ENCODE measurements at regions not wholly inside any gene's neighbourhood (a gene's known extent, or its start where the extent isn't known, plus 50 kb on each side); places are given as distances from the start of the nearest gene placed in this dataset.
A peak's percentile ranks its signal among the peaks of the same experiment; 100 is the strongest.

DNA sequence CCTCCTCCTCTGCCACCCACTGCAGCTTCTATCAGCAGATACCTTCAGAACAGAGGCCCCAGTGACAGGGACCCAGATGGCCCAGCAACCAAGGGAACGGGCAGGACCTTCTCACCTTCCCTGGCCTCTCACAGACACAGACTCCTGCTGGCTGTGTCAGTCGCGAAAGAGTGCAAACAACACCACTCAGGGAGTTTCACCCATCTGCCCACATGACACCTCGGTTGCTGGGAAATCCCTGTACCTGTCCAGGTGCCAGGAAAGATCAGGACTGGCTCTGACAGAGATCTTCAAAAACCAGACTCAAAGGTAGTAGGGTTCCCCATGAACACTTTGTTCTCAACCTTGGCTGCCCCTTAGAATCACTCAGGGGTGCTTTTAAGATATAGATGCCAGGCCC, 83.5 kb upstream of the HIVEP3 start:
- no peaks in the 10 kb centered on the region for H3K36me3 ChIP-seq (ENCODE audit: control insufficient read depth in 2 of 3, insufficient read depth in 3 of 3, low read length in 3 of 3)
- no peaks in the 10 kb centered on the region for H3K9me3 Mint-ChIP-seq
- ChIA-PET CTCF (no interaction called here), POLR2A (interaction anchor here (1.0 kb wide), 1 partner anchor 8 kb away, joined by 3 read pairs; no protein-coding TSS in a partner anchor)
- no peak overlapping the region for H3K4me3 Mint-ChIP-seq
- no peak overlapping the region for H3K27ac Mint-ChIP-seq
- H3K36me3 Mint-ChIP-seq: peaks cover 0 to 4% (median 0%) of the 10 kb centered on the region in 5 donors
- ATAC-seq (no peak), DNase-seq (no peak)
- no peak overlapping the region for H3K4me3 ChIP-seq (ENCODE audit: low read length)
- H3K4me1 ChIP-seq (ENCODE audit: control insufficient read depth in 2 of 2, insufficient read depth in 2 of 2, low read length in 2 of 2): no peaks in the 10 kb centered on the region
- no peak overlapping the region for H3K27ac ChIP-seq (ENCODE audit: low read depth, low read length)
- no peaks in the 10 kb centered on the region for H3K9me3 ChIP-seq (ENCODE audit: control insufficient read depth in 2 of 3, low read length in 3 of 3)
- H3K27me3 Mint-ChIP-seq: no peaks in the 10 kb centered on the region
- intact Hi-C loops (cut with micrococcal nuclease): no loop called here
- H3K27me3 ChIP-seq (ENCODE audit: control insufficient read depth in 2 of 2, insufficient read depth in 2 of 2, low read length in 2 of 2): no peaks in the 10 kb centered on the region
- peaks cover 0 to 6% (median under 1%) of the 10 kb centered on the region in 7 donors for H3K4me1 Mint-ChIP-seq

DNA sequence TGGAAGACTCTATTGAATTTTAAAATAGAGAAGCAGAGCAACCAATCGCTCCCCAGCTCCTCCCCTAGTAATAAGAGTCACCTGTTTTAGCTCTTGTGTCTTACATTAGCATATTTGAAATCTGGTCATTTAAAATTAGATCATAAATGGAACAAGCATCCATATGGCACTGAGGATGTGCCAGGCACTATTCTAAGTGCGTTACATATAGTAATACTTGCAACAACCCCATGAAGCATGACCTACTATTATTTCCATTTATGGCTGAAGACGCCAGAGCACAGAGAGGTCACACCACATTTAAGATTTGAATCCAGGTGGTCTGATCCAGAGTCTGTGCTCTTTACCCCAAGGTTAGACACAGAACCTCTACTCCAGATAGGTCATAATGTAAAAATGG, 82.0 kb upstream of the HIVEP3 start:
- Mint-ChIP-seq H3K9me3 (peaks cover 0 to 3% (median 0%) of the 10 kb centered on the region in 11 donors), H3K4me3 (no peak overlapping the region), H3K36me3 (peaks cover 0 to 4% (median 0%) of the 10 kb centered on the region in 5 donors), H3K4me1 (peaks cover 0 to 9% (median 6%) of the 10 kb centered on the region in 7 donors), H3K27ac (no peak overlapping the region), H3K27me3 (no peaks in the 10 kb centered on the region)
- ATAC-seq: no peak
- Histone ChIP-seq H3K36me3 (ENCODE audit: control insufficient read depth in 2 of 3, insufficient read depth in 3 of 3, low read length in 3 of 3) (no peaks in the 10 kb centered on the region), H3K27me3 (ENCODE audit: control insufficient read depth in 2 of 2, insufficient read depth in 2 of 2, low read length in 2 of 2) (no peaks in the 10 kb centered on the region), H3K9me3 (ENCODE audit: control insufficient read depth in 2 of 3, low read length in 3 of 3) (no peaks in the 10 kb centered on the region), H3K27ac (ENCODE audit: low read depth, low read length) (no peak overlapping the region), H3K4me1 (ENCODE audit: control insufficient read depth in 2 of 2, insufficient read depth in 2 of 2, low read length in 2 of 2) (no peaks in the 10 kb centered on the region), H3K4me3 (ENCODE audit: low read length) (no peak overlapping the region)
- ChIA-PET CTCF (no interaction called here), POLR2A (no interaction called here)
- intact Hi-C loops (cut with micrococcal nuclease): no loop called here
- DNase-seq: no peak

DNA sequence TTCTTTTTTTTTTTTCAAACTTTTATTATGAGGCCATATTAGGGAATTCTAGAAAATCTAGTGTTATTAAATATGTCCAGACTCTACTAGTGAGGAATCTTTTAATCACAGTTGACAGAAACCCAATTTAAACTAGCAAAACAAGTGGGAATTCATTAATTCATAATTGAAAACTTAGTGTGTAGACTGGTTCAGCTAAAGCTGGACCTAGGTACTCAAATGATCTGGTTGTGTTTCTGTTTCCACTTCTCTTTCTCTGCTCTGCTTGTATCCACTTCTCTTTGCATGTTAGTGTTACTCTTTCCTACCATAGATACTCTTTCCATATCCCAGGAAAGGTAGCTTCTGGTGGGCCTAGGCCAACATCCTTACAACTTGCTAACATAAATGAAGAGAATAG, 81.2 kb upstream of the HIVEP3 start:
- CTCF ChIA-PET: no interaction called here
- peaks cover 0 to 15% (median 6%) of the 10 kb centered on the region in 7 donors for H3K4me1 Mint-ChIP-seq

DNA sequence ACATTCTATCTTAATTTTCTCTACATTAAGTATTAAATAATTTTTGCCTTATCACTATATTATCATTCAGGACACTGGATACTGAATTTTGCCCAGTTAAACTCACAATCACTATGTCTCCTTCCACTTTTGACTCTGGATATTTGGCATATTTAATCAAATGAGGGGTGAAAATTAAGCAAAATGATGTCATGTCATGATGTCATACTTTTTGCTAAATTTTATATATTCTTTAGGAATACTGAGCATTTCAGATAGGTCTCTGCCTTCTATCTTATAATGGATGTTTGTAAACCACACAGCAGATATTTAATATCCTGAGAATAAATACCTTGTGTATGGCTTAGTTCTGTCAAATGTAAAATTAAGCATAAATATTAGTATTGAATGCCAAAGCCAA, 79.5 kb upstream of the HIVEP3 start:
- Mint-ChIP-seq H3K4me3 (no peak overlapping the region), H3K4me1 (peaks cover 0 to 22% (median 7%) of the 10 kb centered on the region in 7 donors), H3K36me3 (peaks cover 0 to 12% (median 0%) of the 10 kb centered on the region in 5 donors), H3K9me3 (peaks cover 0 to 8% (median 4%) of the 10 kb centered on the region in 11 donors), H3K27me3 (no peaks in the 10 kb centered on the region), H3K27ac (no peak overlapping the region)
- CTCF ChIA-PET: no interaction called here
- Histone ChIP-seq H3K36me3 (ENCODE audit: control insufficient read depth in 2 of 3, insufficient read depth in 3 of 3, low read length in 3 of 3) (no peaks in the 10 kb centered on the region), H3K9me3 (ENCODE audit: control insufficient read depth in 2 of 3, low read length in 3 of 3) (no peaks in the 10 kb centered on the region), H3K4me3 (ENCODE audit: low read length) (no peak overlapping the region), H3K27ac (ENCODE audit: low read depth, low read length) (no peak overlapping the region), H3K4me1 (ENCODE audit: control insufficient read depth in 2 of 2, insufficient read depth in 2 of 2, low read length in 2 of 2) (no peaks in the 10 kb centered on the region), H3K27me3 (ENCODE audit: control insufficient read depth in 2 of 2, insufficient read depth in 2 of 2, low read length in 2 of 2) (no peaks in the 10 kb centered on the region)
- POLR2A ChIA-PET: no interaction called here
- ATAC-seq (no peak), DNase-seq (no peak)
- intact Hi-C loops (cut with micrococcal nuclease): no loop called here

More for the DNA sequence above, 81.2 kb upstream of the HIVEP3 start:
- no peaks in the 10 kb centered on the region for H3K27me3 Mint-ChIP-seq
- H3K27me3 ChIP-seq (ENCODE audit: control insufficient read depth in 2 of 2, insufficient read depth in 2 of 2, low read length in 2 of 2): no peaks in the 10 kb centered on the region
- no peaks in the 10 kb centered on the region for H3K9me3 ChIP-seq (ENCODE audit: control insufficient read depth in 2 of 3, low read length in 3 of 3)
- no peak overlapping the region for H3K27ac ChIP-seq (ENCODE audit: low read depth, low read length)
- peaks cover 0 to 3% (median 0%) of the 10 kb centered on the region in 11 donors for H3K9me3 Mint-ChIP-seq
- no peaks in the 10 kb centered on the region for H3K4me1 ChIP-seq (ENCODE audit: control insufficient read depth in 2 of 2, insufficient read depth in 2 of 2, low read length in 2 of 2)
- intact Hi-C loops (cut with micrococcal nuclease): no loop called here
- ATAC-seq (no peak), DNase-seq (no peak)
- no peak overlapping the region for H3K4me3 ChIP-seq (ENCODE audit: low read length)
- POLR2A ChIA-PET: no interaction called here
- H3K4me3 Mint-ChIP-seq: no peak overlapping the region
- H3K36me3 ChIP-seq (ENCODE audit: control insufficient read depth in 2 of 3, insufficient read depth in 3 of 3, low read length in 3 of 3): no peaks in the 10 kb centered on the region
- no peak overlapping the region for H3K27ac Mint-ChIP-seq
- H3K36me3 Mint-ChIP-seq: peaks cover 0 to 4% (median 0%) of the 10 kb centered on the region in 5 donors

DNA sequence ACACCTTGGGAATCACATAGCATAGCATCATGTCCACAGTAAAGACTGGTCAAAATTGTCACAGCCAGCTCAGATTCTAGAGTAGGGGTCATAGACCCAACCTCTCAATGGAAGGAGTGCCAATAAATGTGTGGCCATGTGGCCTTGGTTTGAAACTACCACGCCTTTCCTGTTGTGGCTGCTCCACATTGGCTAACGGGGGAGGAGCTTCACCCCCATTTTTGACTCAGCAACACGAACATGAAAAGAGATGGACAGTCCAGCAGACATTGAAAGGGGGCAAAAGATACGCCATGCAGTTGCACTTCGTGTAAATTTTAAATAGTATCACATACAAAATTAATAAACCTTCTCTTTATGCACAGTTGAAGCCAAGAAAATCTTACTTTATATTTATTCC, 78.4 kb upstream of the HIVEP3 start:
- H3K36me3 ChIP-seq (ENCODE audit: control insufficient read depth in 2 of 3, insufficient read depth in 3 of 3, low read length in 3 of 3): no peaks in the 10 kb centered on the region
- Mint-ChIP-seq H3K9me3 (peaks cover 0 to 8% (median 4%) of the 10 kb centered on the region in 11 donors), H3K4me3 (no peak overlapping the region), H3K36me3 (peaks cover 0 to 12% (median 0%) of the 10 kb centered on the region in 5 donors), H3K4me1 (peaks cover 0 to 22% (median 7%) of the 10 kb centered on the region in 7 donors), H3K27ac (peak overlapping the region in 1 of 9 donors; percentile 31), H3K27me3 (no peaks in the 10 kb centered on the region)
- ATAC-seq (no peak), DNase-seq (no peak)
- no peak overlapping the region for H3K4me3 ChIP-seq (ENCODE audit: low read length)
- H3K9me3 ChIP-seq (ENCODE audit: control insufficient read depth in 2 of 3, low read length in 3 of 3): no peaks in the 10 kb centered on the region
- no peak overlapping the region for H3K27ac ChIP-seq (ENCODE audit: low read depth, low read length)
- intact Hi-C loops (cut with micrococcal nuclease): no loop called here
- CTCF ChIA-PET: interaction anchor here (0.5 kb wide), 1 partner anchor 82 kb away, joined by 3 read pairs; no protein-coding TSS in a partner anchor
- POLR2A ChIA-PET: interaction anchor here (0.6 kb wide), 1 partner anchor 418 kb away, joined by 3 read pairs; no protein-coding TSS in a partner anchor
- H3K4me1 ChIP-seq (ENCODE audit: control insufficient read depth in 2 of 2, insufficient read depth in 2 of 2, low read length in 2 of 2): no peaks in the 10 kb centered on the region
- H3K27me3 ChIP-seq (ENCODE audit: control insufficient read depth in 2 of 2, insufficient read depth in 2 of 2, low read length in 2 of 2): no peaks in the 10 kb centered on the region

DNA sequence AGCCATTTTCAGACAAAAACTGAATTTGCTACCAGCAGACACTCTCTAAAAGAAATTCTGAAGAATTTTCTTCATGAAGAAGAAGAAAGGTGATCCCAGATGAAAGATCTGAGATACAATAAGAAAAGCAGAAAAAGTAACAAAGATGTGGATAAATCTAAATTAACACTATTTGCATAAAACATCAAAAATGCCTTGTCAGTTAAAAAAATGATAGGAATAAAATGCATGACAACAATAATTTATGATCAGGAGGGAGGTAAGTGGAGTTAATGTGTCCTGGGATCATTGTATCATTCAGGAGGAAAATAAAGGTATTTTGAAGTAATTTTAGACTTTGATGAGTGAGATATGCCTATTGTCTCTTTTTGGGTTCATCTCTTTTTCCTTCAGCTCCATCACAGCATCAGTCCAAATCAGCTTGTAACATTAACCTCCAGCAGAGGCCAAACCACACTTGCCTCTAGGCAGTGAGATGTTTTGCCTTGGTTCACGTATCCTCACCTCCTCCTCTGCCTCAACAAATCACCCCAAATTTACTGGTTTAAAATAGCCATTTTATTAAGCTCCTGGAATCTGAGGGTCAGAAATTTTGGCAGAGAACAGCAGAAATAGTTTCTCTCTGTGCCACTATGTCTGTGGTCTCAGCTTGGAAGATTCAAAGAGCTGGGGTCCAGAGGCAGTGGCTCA, 76.9 kb upstream of the HIVEP3 start:
- intact Hi-C loops (cut with micrococcal nuclease): no loop called here
- ChIA-PET POLR2A (no interaction called here), CTCF (interaction anchor here (0.7 kb wide), 1 partner anchor 8 kb away, joined by 4 read pairs; no protein-coding TSS in a partner anchor)
- H3K9me3 Mint-ChIP-seq: peaks cover 0 to 8% (median 4%) of the 10 kb centered on the region in 11 donors
- peaks cover 0 to 12% (median 0%) of the 10 kb centered on the region in 5 donors for H3K36me3 Mint-ChIP-seq
- no peaks in the 10 kb centered on the region for H3K27me3 Mint-ChIP-seq
- H3K36me3 ChIP-seq (ENCODE audit: control insufficient read depth in 2 of 3, insufficient read depth in 3 of 3, low read length in 3 of 3): no peaks in the 10 kb centered on the region
- no peaks in the 10 kb centered on the region for H3K9me3 ChIP-seq (ENCODE audit: control insufficient read depth in 2 of 3, low read length in 3 of 3)
- no peaks in the 10 kb centered on the region for H3K27me3 ChIP-seq (ENCODE audit: control insufficient read depth in 2 of 2, insufficient read depth in 2 of 2, low read length in 2 of 2)
- H3K4me3 Mint-ChIP-seq: no peak overlapping the region
- ATAC-seq (no peak), DNase-seq (no peak)
- no peaks in the 10 kb centered on the region for H3K4me1 ChIP-seq (ENCODE audit: control insufficient read depth in 2 of 2, insufficient read depth in 2 of 2, low read length in 2 of 2)
- peaks cover 0 to 22% (median 7%) of the 10 kb centered on the region in 7 donors for H3K4me1 Mint-ChIP-seq
- H3K4me3 ChIP-seq (ENCODE audit: low read length): no peak overlapping the region
- peak overlapping the region in 1 of 9 donors; percentile 12 for H3K27ac Mint-ChIP-seq
- no peak overlapping the region for H3K27ac ChIP-seq (ENCODE audit: low read depth, low read length)

All from naive thymus-derived CD4-positive, alpha-beta T cell (primary cell).